Panc1 (cell line): ENCODE measurements at regions not wholly inside any gene's neighbourhood (a gene's known extent, or its start where the extent isn't known, plus 50 kb on each side); places are given as distances from the start of the nearest gene placed in this dataset.

Source experiments
- ATAC-seq: fragments of 200-7000 bp; cut with Tn5 transposase; 2 replicates; pipeline ENCODE4 v1.9.1; 2020; ENCODE audit warnings: mild to moderate bottlenecking, moderate library complexity
- BruUV-seq: library from RNA; stranded (reverse); fragments of 400-500 nt; replicated peaks from 2 replicates; lab custom pipeline; 2021; lab: Mats Ljungman, UMichigan
- CTCF ChIA-PET: fragments of 300-600 bp; sonication (Branson Sonifier 250); formaldehyde crosslinking; loops from one replicate; lab custom pipeline; 2022; ENCODE audit warnings: antibody characterized with exemption; lab: Charles Lee
- POLR2A ChIA-PET: fragments of 300-600 bp; sonication (Branson Sonifier 250); formaldehyde crosslinking; loops from one replicate; lab custom pipeline; 2022; ENCODE audit warnings: antibody characterized with exemption; lab: Charles Lee
- DNase-seq: peaks from one replicate; pipeline ENCODE4 v3.0.0-alpha.2; 2010; ENCODE audit warnings: low read depth, low spot score
- H3K27ac ChIP-seq: 2 replicates; pipeline ENCODE4 v1.5.1; 2011; ENCODE audit warnings: mild to moderate bottlenecking, low read length, inconsistent platforms
- H3K27me3 ChIP-seq: fragments of 200-500 bp; sonication (Bioruptor generic); 2 replicates; pipeline ENCODE4 v1.6.0; 2014; ENCODE audit warnings: low read length, inconsistent platforms; ENCODE audit not compliant: control insufficient read depth, insufficient read depth
- H3K36me3 ChIP-seq: fragments of 200-500 bp; sonication (Bioruptor generic); 2 replicates; pipeline ENCODE4 v1.5.1; 2014; ENCODE audit warnings: inconsistent platforms, mild to moderate bottlenecking, low read length, moderate library complexity; ENCODE audit not compliant: control insufficient read depth, insufficient read depth
- H3K4me1 ChIP-seq: 2 replicates; pipeline ENCODE4 v1.5.1; 2011; ENCODE audit warnings: inconsistent platforms, mild to moderate bottlenecking, low read length, moderate library complexity; ENCODE audit not compliant: control insufficient read depth, insufficient read depth
- H3K4me3 ChIP-seq, 2 experiments: 2 replicates each; pipeline ENCODE4 v1.5.1; 2011 to 2012; ENCODE audit warnings: low read depth in 2 of 2, low read length in 2 of 2, mild to moderate bottlenecking in 2 of 2, inconsistent platforms in 1 of 2, moderate library complexity in 1 of 2
- H3K9me3 ChIP-seq: fragments of 200-500 bp; sonication (Bioruptor generic); 2 replicates; pipeline ENCODE4 v1.5.1; 2014; ENCODE audit warnings: low read depth, mild to moderate bottlenecking, inconsistent platforms, low read length, moderate library complexity; ENCODE audit not compliant: control insufficient read depth, insufficient read depth
- CTCF ChIP-seq: fragments of 450-650 bp; IDR thresholded peaks from 2 replicates; pipeline ENCODE4 v1.5.1; 2017; ENCODE audit warnings: mild to moderate bottlenecking
- POLR2AphosphoS5 ChIP-seq: IDR thresholded peaks from 2 replicates; pipeline ENCODE4 v1.6.1; 2012; ENCODE audit warnings: mild to moderate bottlenecking, low read depth, low read length, moderate library complexity
- REST ChIP-seq, 2 experiments: IDR thresholded peaks; 2 replicates each; pipeline ENCODE4 v1.6.1; 2011 to 2012; ENCODE audit warnings: low read depth in 2 of 2, control low read depth in 1 of 2, low read length in 1 of 2, mild to moderate bottlenecking in 1 of 2, moderate library complexity in 1 of 2; ENCODE audit not compliant: insufficient read depth in 1 of 2
- SIN3A ChIP-seq: IDR thresholded peaks from 2 replicates; pipeline ENCODE4 v1.6.1; 2012; ENCODE audit warnings: low read depth, mild to moderate bottlenecking, low read length, moderate library complexity, borderline replicate concordance; ENCODE audit not compliant: insufficient read depth
- TCF7L2 ChIP-seq: IDR thresholded peaks from 2 replicates; pipeline ENCODE4 v1.6.1; 2011; ENCODE audit warnings: mild to moderate bottlenecking, low read depth, low read length, inconsistent platforms
- in situ Hi-C: cut with HindIII; loops from 2 replicates; pipeline ENCODE4 v1.10.0; 2016; ENCODE audit warnings: low sequenced_read_pairs, low pct_unique_long_range_greater_than_20kb
- intact Hi-C: fragments of 100-400 bp; cut with micrococcal nuclease; formaldehyde crosslinking; loops from one replicate; pipeline ENCODE4 v1.10.0; 2022; ENCODE audit not compliant: unreplicated experiment

GRCh38 chr5:167920589-167920988 lies 370.9 kb upstream of the WWC1 start:
- BruUV-seq = no TSS peak
- ATAC-seq = no peak
- H3K27me3 ChIP-seq = no peaks in the 10 kb centered on the region
- intact Hi-C loops = no loop called here
- no peak for TF ChIP-seq REST (IDR thresholded peaks at IDR 0.05; ENCODE audit: insufficient read depth in 1 of 2, low read depth in 2 of 2, low read length in 1 of 2)
- no peak for TF ChIP-seq SIN3A
- TF ChIP-seq POLR2AphosphoS5 = no peak
- no peak for TF ChIP-seq CTCF
- no peak for TF ChIP-seq TCF7L2
- CTCF ChIA-PET = no interaction called here
- H3K4me1 ChIP-seq = no peaks in the 10 kb centered on the region
- POLR2A ChIA-PET = no interaction called here
- no peak overlapping the region for H3K4me3 ChIP-seq
- H3K9me3 ChIP-seq = no peaks in the 10 kb centered on the region
- in situ Hi-C loops = no loop called here
- no peak for DNase-seq
- H3K36me3 ChIP-seq = no peaks in the 10 kb centered on the region
- no peak overlapping the region for H3K27ac ChIP-seq

- ATAC-seq = no peak
- CTCF ChIA-PET = no interaction called here
- intact Hi-C loops = no loop called here
- TF ChIP-seq POLR2AphosphoS5 = no peak
- no peak for TF ChIP-seq REST (IDR thresholded peaks at IDR 0.05; ENCODE audit: insufficient read depth in 1 of 2, low read depth in 2 of 2, low read length in 1 of 2)
- no peak for TF ChIP-seq CTCF
- TF ChIP-seq TCF7L2 = no peak
- TF ChIP-seq SIN3A = no peak
- POLR2A ChIA-PET = no interaction called here
- in situ Hi-C loops = no loop called here
- no peaks in the 10 kb centered on the region for H3K27me3 ChIP-seq
- no peaks in the 10 kb centered on the region for H3K36me3 ChIP-seq
- H3K27ac ChIP-seq = no peak overlapping the region
- H3K9me3 ChIP-seq = no peaks in the 10 kb centered on the region
- BruUV-seq = no TSS peak
- no peak for DNase-seq
- H3K4me1 ChIP-seq = no peaks in the 10 kb centered on the region
- no peak overlapping the region for H3K4me3 ChIP-seq
These were observed 369.6 kb upstream of the WWC1 start for GRCh38 chr5:167921796-167922195.
